Stimulated activated CD4-positive, alpha-beta T cell treated with anti-CD3 and anti-CD28 coated beads, Interleukin-1b, Interleukin-23, amount 100 ng/mL, for 1 hour (primary cell): ENCODE measurements at regions not wholly inside any gene's neighbourhood (a gene's known extent, or its start where the extent isn't known, plus 50 kb on each side); places are given as distances from the start of the nearest gene placed in this dataset.
"Not testable (repeated sequence)": the region's sequence is repeated elsewhere in the genome, so short reads cannot be mapped to it uniquely, and the experiment has no call there.

Experiments
- DNase-seq, 2 donors: peaks; one replicate each; pipeline ENCODE4 v3.0.0-alpha.2; 2020; ENCODE audit warnings: low read depth in 2 of 2

- no peak for DNase-seq
Observed at GRCh38 chr1:38787041-38787440, 72.5 kb downstream of the RRAGC start.

DNA sequence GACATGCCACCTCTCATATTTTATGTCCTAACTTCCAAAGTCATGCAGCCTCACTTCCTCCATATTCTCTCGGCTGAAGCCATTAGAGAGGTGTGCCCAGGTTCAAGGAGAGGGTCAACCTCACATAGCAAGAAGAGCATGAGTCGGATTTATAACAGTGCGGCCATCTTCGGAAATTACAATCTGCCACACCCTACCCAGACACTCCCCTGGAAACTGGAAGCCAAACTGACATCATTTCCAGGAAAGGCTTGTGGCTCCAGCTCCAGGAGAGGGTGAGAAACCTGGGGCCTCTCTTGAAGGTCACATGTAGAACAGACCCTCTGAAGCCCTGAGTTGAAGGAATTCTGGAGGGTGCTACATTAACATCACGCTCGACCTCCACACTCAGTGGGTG, 73.5 kb downstream of the RRAGC start:
- no peak for DNase-seq

- DNase-seq: no peak
Observed at GRCh38 chr1:38785285-38786039, 74.1 kb downstream of the RRAGC start.

DNA sequence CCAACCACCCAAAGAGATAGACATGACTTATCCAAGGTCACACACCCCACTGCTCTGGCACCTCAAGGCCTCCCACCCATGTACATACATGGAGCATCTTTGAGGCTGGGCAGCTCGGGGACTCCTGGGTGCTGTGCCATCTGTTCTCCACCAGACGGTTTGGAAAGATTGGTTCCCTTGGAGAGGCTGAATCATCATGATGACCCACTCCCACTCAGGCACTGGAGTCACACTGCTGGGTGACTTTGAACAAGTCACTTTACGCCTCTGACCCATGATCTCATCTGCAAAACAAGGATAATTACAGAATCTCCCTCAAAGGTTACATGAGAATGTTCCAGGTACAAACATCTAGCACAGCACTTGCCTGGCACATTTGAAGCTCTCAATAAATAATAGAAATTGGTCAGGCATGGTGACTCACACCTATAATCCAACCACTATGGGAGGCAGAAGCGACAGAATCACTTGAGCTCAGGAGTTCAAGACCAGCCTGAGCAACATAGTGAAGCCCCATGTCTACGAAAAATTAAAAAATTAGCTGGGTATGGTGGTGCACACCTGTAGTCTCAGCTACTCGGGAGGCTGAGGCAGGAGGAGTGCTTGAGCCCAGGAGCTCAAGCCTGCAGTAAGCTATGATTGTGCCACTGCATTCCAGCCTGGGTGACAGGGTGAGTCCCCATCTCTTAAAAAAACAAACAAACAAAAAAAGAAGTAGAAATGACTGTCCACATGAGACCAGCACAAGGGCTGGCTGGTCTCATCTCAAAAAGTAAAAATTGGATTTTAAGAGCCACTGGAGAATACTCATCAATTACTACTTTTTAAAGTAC, 74.9 kb downstream of the RRAGC start:
- DNase-seq: no peak

- no peak for DNase-seq
Observed at GRCh38 chr1:38783640-38784229, 75.8 kb downstream of the RRAGC start.

DNA sequence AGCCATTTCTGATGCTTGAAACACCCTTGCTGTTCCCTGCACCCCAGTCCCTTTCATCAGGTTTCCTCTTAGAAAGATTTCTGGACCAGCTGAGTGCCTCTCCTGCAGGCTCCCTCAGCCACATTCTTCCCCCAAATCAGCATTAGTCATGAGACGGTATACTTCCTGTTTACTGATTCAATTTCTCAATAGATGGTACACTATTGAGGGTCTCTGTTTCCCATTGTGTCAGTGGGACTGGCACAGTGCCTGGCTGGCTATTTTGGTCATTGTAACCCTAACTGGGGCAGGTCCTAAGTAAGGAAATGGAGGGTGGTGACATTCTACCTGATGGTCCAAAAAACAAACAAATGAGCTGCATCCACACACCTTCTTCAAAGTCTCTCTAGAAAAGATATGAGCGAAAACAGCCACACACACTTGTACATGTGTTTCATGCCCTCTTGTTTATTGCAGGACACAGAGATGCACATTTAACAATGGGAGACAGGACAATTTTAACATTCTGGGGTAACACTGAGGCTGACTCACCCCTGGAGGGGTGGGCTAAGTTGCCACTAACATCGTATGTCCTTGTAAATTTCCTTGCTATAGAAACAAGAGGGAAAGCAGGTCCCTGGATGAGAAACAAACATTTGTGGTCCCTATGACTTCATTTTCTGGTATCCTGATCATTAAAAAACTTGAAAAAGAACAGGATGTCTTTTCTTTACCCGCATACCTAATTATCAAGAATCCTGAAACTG, 77.5 kb downstream of the RRAGC start:
- DNase-seq: no peak

DNA sequence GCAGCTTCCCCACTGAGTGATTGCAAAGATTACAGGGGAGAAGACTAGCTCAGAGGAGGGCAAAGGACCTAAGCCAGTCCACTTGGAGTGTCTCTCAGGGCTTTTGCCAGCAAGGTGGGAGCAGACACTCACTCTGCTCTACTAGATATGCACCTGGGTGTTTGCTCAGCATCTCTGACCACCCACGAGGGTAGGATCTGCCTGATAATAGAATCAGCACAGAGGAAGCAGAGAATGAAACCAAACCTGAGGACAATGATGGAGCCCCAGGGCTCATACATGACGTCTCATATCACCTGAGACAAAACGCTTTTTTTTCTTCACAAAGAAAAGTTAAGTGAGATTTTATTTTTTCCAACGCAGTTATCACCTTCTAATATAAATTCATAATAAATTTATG, 79.4 kb downstream of the RRAGC start:
- no peak for DNase-seq

- no peak for DNase-seq
Observed at GRCh38 chr1:38779491-38779890, 80.1 kb downstream of the RRAGC start.

DNA sequence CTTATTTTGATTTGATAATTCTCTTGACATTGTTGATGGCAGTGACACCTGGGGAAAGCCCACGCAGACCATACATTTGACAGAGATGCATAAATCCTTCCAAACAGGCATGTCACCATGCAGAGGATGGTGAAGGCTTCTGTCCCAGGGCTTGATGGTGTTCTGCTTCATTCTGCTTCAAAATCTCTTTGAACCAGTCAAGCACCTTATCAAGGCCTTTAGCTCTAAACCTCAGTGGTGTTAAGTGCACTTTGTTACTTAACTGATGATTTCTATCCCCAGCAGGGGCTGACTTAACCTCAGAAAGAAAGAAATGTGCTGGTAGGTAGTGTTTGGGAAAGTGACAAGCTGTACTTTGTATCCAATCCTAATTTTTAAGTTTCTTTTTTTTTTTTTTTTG, 81.1 kb downstream of the RRAGC start:
- no peak for DNase-seq

DNA sequence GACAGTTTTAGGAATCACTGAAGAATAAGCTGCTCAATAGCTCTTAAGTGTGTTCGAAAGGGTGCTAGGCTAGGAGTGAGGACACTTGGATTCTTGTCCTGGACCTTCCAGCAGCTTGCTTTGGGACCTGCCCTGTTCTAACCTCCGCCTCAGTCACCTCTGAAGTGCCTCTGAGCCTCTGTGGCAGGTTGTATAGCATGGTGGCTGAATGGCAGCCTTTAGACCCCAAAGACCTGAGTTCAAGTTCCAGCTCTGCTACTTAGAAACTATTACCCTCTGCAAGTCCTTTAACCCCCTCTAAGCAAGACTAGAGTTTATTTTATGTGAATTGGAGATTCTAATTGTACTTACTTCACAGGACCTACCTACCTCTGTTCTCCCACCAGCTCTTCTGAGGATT, 81.5 kb downstream of the RRAGC start:
- no peak for DNase-seq

DNA sequence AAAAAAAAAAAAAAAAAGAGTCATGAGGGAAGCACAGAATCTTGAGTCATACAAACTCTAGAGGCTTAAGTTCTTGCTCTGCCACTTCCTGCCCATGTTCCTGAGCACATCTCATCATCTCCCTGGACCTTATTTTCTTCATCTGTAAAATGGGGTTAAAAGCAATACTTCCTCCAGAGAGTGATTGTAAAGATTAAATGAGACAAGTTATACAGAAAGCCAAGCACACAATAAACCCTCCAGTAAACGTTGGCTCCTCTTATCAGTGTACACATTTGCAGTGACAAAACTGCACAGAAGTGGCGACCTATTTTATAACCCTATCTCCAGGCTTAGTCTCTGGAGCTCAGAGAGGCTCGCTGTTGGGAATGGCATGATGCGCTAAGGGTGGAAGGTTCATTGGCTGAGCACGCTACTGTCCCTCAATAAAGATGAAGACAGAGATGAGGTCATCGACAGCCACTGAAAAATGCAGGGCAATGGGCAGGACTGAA, 82.1 kb downstream of the RRAGC start:
- no peak for DNase-seq

DNA sequence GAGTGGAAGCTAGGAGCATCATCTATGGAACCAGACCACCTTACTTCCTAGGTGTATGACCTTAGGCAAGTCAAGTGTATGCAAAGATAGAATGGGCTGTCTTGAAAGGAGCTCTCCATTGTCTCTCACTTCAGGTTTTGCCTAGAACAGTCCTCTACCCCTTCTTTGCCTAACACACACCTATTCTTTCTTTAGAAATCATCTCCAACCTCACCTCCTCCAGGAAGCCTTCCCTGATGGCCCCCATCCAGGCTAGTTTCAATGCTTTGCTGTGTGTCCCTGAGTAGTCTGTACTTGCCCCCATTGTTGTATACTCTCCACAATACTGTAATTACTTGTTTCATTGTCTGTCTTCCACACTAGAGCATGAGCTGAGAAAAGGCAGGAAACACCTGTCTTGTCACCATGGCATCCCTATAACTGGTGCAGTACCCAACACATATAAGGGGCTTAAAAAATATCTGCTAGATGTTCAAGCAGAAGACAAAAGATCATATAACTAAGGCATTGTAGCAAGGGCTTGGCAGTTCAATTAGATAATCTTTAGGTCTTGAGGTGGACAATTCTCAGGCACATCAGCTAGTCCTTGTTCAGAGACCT, 83.0 kb downstream of the RRAGC start:
- DNase-seq: no peak

GRCh38 chr1:38775175-38775845, 84.3 kb downstream of the RRAGC start:
- DNase-seq: no peak

DNA sequence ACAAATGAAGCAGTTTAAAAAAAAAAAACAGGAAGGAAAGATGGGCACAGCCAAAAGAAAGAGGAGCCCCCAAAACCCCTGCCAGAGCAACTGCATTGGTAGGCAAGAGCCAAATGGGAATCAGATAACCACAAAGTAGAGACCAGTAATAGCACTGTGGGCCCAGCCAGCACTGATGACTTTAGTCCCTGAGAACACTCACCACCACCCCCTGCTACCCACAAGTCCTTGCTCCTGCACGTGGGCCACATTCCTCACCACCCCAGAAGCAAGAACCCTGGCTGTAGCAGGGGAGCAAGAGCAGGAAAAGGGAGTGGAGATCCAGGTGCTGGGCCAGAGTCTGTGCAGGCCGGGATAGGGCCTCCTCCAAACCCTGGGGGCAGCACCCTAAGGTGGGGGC, 86.1 kb downstream of the RRAGC start:
- DNase-seq: no peak

GRCh38 chr1:38772953-38773352, 86.6 kb downstream of the RRAGC start:
- DNase-seq: no peak

DNA sequence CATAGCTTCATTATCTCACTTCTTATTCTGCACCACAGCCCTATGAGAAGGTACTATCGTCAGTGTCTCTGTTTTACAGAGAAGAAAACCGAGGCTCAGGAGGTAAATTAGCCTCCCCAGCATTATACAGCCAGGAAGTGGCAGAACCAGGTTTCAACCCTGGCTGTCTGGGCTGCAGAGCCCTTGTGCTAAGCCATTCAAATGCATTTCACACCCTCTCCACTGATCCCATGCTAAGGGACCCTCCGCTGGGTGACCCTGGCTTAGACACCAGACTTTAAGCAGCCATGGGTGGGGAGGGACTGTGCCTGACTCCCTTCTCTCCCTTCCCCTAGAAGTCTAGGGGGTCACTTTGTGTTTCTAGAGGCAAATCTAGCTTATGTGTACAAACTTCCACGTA, 87.5 kb downstream of the RRAGC start:
- no peak for DNase-seq

GRCh38 chr1:38770516-38771173, 88.9 kb downstream of the RRAGC start:
- not testable (repeated sequence) for DNase-seq

- no peak for DNase-seq
Observed at GRCh38 chr1:38766125-38766524, 93.4 kb downstream of the RRAGC start.

GRCh38 chr1:38763121-38763520, 96.5 kb downstream of the RRAGC start:
- no peak for DNase-seq

DNA sequence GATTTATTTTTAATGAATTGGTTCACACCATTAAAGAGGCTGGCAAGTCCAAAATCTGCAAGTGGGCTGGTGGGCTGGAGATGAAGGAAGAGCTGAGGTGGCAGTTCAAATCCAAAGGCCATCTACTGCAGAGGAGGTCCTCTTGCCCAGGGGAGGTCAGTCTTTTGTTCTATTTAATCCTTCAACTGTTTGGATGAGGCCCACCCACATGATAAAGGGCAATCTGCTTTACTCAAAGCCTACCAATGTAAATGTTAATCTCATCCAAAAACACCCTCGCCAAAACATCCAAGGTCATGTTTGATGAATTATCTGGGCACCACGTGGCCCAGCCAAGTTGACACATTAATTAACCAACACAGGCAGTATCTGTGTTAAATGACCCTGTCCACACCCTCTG, 99.0 kb downstream of the RRAGC start:
- no peak for DNase-seq
